ENCODE measurements at regions not wholly inside any gene's neighbourhood (a gene's known extent, or its start where the extent isn't known, plus 50 kb on each side); places are given as distances from the start of the nearest gene placed in this dataset.

DNA sequence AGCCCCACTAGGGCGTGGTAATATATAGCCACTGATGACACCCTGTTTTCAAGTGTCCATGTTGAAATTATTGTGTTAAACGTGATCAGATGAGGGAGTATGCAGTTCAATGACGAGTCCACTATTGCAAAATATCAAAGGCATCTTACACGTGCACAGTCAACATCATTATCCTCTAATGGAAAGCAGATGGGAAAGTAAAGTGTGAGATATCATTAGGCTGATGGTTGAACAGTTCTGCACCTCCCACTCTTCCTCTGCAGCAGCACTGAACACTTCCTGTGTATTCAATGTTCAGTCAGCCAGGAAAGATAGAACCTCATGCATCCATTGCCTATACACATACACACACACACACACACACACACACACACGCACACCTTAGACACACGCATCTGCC, 431.8 kb upstream of the CCDC54 start:
- Mint-ChIP-seq H3K27ac (no peak overlapping the region), H3K27me3 (ENCODE audit: low read depth, poor library complexity) (peaks cover 7% of the 10 kb centered on the region), H3K9me3 (peaks cover 2% of the 10 kb centered on the region), H3K4me3 (no peak overlapping the region), H3K36me3 (ENCODE audit: low read depth) (no peaks in the 10 kb centered on the region), H3K4me1 (no peaks in the 10 kb centered on the region)
- DNase-seq, result no peak
- TF ChIP-seq, protein P1, sequence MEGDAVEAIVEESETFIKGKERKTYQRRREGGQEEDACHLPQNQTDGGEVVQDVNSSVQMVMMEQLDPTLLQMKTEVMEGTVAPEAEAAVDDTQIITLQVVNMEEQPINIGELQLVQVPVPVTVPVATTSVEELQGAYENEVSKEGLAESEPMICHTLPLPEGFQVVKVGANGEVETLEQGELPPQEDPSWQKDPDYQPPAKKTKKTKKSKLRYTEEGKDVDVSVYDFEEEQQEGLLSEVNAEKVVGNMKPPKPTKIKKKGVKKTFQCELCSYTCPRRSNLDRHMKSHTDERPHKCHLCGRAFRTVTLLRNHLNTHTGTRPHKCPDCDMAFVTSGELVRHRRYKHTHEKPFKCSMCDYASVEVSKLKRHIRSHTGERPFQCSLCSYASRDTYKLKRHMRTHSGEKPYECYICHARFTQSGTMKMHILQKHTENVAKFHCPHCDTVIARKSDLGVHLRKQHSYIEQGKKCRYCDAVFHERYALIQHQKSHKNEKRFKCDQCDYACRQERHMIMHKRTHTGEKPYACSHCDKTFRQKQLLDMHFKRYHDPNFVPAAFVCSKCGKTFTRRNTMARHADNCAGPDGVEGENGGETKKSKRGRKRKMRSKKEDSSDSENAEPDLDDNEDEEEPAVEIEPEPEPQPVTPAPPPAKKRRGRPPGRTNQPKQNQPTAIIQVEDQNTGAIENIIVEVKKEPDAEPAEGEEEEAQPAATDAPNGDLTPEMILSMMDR (IDR thresholded peaks at IDR 0.05), result no peak

GRCh38 chr3:106946866-106947265, 430.4 kb upstream of the CCDC54 start:
- no peak overlapping the region for H3K4me3 Mint-ChIP-seq
- DNase-seq, result no peak
- no peaks in the 10 kb centered on the region for H3K9me3 Mint-ChIP-seq
- TF ChIP-seq, protein P1 (IDR thresholded peaks at IDR 0.05), result no peak
- H3K36me3 Mint-ChIP-seq (ENCODE audit: low read depth), result no peaks in the 10 kb centered on the region
- no peaks in the 10 kb centered on the region for H3K4me1 Mint-ChIP-seq
- no peak overlapping the region for H3K27ac Mint-ChIP-seq
- peaks cover 7% of the 10 kb centered on the region for H3K27me3 Mint-ChIP-seq (ENCODE audit: low read depth, poor library complexity)

DNA sequence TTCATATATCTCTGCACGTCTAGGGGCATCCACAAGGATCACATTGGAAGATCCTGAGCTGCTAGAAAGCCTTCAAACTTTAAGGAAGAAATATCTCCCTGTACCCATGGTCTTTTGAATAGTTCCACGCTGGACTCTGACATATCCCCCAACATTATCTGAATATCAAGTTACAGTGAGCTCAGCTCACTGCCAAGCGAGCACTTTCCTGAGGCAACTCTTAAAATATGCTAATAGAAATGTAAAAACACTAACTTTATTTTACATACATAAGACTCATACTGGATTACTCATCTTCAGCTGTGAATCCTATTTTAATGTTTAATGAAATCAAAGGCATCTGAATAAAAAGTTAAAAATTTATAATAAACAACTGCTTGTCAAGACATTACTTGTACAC, 420.2 kb upstream of the CCDC54 start:
- TF ChIP-seq, protein P1 (IDR thresholded peaks at IDR 0.05), result no peak
- Mint-ChIP-seq H3K4me3 (no peak overlapping the region), H3K36me3 (ENCODE audit: low read depth) (no peaks in the 10 kb centered on the region), H3K27ac (no peak overlapping the region), H3K4me1 (no peaks in the 10 kb centered on the region), H3K9me3 (peaks cover 11% of the 10 kb centered on the region), H3K27me3 (ENCODE audit: low read depth, poor library complexity) (no peaks in the 10 kb centered on the region)
- DNase-seq, result no peak

GRCh38 chr3:106962993-106963392, 414.2 kb upstream of the CCDC54 start:
- H3K9me3 Mint-ChIP-seq, result no peaks in the 10 kb centered on the region

GRCh38 chr3:106963442-106963841, 413.8 kb upstream of the CCDC54 start:
- Mint-ChIP-seq H3K9me3 (no peaks in the 10 kb centered on the region), H3K27ac (no peak overlapping the region), H3K4me3 (no peak overlapping the region), H3K27me3 (ENCODE audit: low read depth, poor library complexity) (no peaks in the 10 kb centered on the region), H3K4me1 (peaks cover 6% of the 10 kb centered on the region), H3K36me3 (ENCODE audit: low read depth) (no peaks in the 10 kb centered on the region)
- TF ChIP-seq, protein P1 (IDR thresholded peaks at IDR 0.05), result no peak
- no peak for DNase-seq

More at GRCh38 chr3:106962993-106963392, 414.2 kb upstream of the CCDC54 start:
- H3K4me3 Mint-ChIP-seq, result no peak overlapping the region
- H3K4me1 Mint-ChIP-seq, result peaks cover 6% of the 10 kb centered on the region
- TF ChIP-seq, protein P1 (IDR thresholded peaks at IDR 0.05), result no peak
- no peak for DNase-seq
- no peaks in the 10 kb centered on the region for H3K36me3 Mint-ChIP-seq (ENCODE audit: low read depth)
- H3K27me3 Mint-ChIP-seq (ENCODE audit: low read depth, poor library complexity), result no peaks in the 10 kb centered on the region
- no peak overlapping the region for H3K27ac Mint-ChIP-seq

- Mint-ChIP-seq H3K9me3 (no peaks in the 10 kb centered on the region), H3K36me3 (ENCODE audit: low read depth) (no peaks in the 10 kb centered on the region), H3K4me3 (no peak overlapping the region), H3K27ac (no peak overlapping the region), H3K27me3 (ENCODE audit: low read depth, poor library complexity) (peaks cover 3% of the 10 kb centered on the region), H3K4me1 (peaks cover 6% of the 10 kb centered on the region)
- no peak for DNase-seq
- TF ChIP-seq, protein P1 (IDR thresholded peaks at IDR 0.05), result no peak
Measured at GRCh38 chr3:106965307-106965706, 411.9 kb upstream of the CCDC54 start.
